ENCODE measurements at regions not wholly inside any gene's neighbourhood (a gene's known extent, or its start where the extent isn't known, plus 50 kb on each side); places are given as distances from the start of the nearest gene placed in this dataset.

- H3K4me1 ChIP-seq (replicated peaks in 1 of 4; ENCODE audit: control insufficient read depth in 3 of 4, insufficient read depth in 4 of 4, low read length in 3 of 4), result no peaks in the 10 kb centered on the region
- no peak overlapping the region for H3K27ac ChIP-seq (ENCODE audit: low read depth, low read length)
- TF ChIP-seq SRF (IDR thresholded peaks at IDR 0.05; ENCODE audit: low read depth, low read length) (no peak), KDM4A (IDR thresholded peaks at IDR 0.05; ENCODE audit: low read depth, low read length, severe bottlenecking) (no peak), TAF1 (IDR thresholded peaks at IDR 0.05; ENCODE audit: low read depth, low read length) (no peak), SIX5 (IDR thresholded peaks at IDR 0.05; ENCODE audit: low read depth, low read length) (no peak), KDM1A (IDR thresholded peaks at IDR 0.05; ENCODE audit: borderline replicate concordance, low read length) (no peak), TEAD4 (IDR thresholded peaks at IDR 0.05; ENCODE audit: low read depth, low read length) (no peak), E2F6 (IDR thresholded peaks at IDR 0.05) (no peak), CHD1 (IDR thresholded peaks at IDR 0.05; ENCODE audit: low read depth, low read length) (no peak), NANOG (IDR thresholded peaks at IDR 0.05; ENCODE audit: insufficient read depth, low read depth, low read length, poor library complexity, severe bottlenecking) (no peak), TAF7 (optimal IDR thresholded peaks at IDR 0.05; ENCODE audit: borderline replicate concordance, low read depth, low read length) (no peak)
- H2BK12ac ChIP-seq (ENCODE audit: low read depth, low read length), result no peak overlapping the region
- H2BK20ac ChIP-seq (ENCODE audit: low read length), result no peak overlapping the region
- no peaks in the 10 kb centered on the region for H3K23me2 ChIP-seq (ENCODE audit: low read depth, low read length)
- no peak for FAIRE-seq
- ChIA-PET CTCF (ENCODE audit: partially characterized antibody) (interaction anchor here (0.8 kb wide), 1 partner anchor 16 kb away, joined by 3 read pairs; no protein-coding TSS in a partner anchor), POLR2A (ENCODE audit: partially characterized antibody) (no interaction called here)
- no peak overlapping the region for H2BK120ac ChIP-seq (replicated peaks; ENCODE audit: low read depth, low read length)
- no peaks in the 10 kb centered on the region for H4K20me1 ChIP-seq (replicated peaks in 1 of 2; ENCODE audit: control insufficient read depth in 1 of 2, insufficient read depth in 2 of 2, low read length in 2 of 2)
- no peak overlapping the region for H3K18ac ChIP-seq (ENCODE audit: extremely low read depth, low read length)
- H3K79me1 ChIP-seq (ENCODE audit: low read depth, low read length), result no peaks in the 10 kb centered on the region
- H4K8ac ChIP-seq (ENCODE audit: extremely low read depth, insufficient read depth, low read length), result no peak overlapping the region
- H3K9ac ChIP-seq (replicated peaks in 1 of 4; ENCODE audit: extremely low read depth in 1 of 4, low read depth in 3 of 4, low read length in 3 of 4), result no peak overlapping the region
- no peaks in the 10 kb centered on the region for H3K79me2 ChIP-seq (ENCODE audit: control insufficient read depth in 1 of 2, insufficient read depth in 2 of 2, low read length in 2 of 2)
- no peak overlapping the region for H3K56ac ChIP-seq (replicated peaks; ENCODE audit: insufficient read length, low read depth, low read length)
- H3K4me2 ChIP-seq (ENCODE audit: insufficient read depth in 1 of 2, low read depth in 2 of 2, low read length in 2 of 2), result no peak overlapping the region
- no peak overlapping the region for H3K23ac ChIP-seq (ENCODE audit: insufficient read length)
- 84% methylated on average over 2 of the region's 2 CpGs; no CpG with 5 or more reads in 1 of the 2 experiments for WGBS, 2 experiments (ENCODE audit: extremely low coverage in 1 of 2, insufficient coverage in 1 of 2, insufficient read length in 1 of 2, insufficient replicate concordance in 2 of 2, low coverage in 1 of 2, low lambda C conversion rate in 2 of 2, missing lambda C conversion rate in 1 of 2)
- no peak overlapping the region for H4K5ac ChIP-seq (ENCODE audit: insufficient read length, low read depth, low read length)
- H2BK5ac ChIP-seq (ENCODE audit: low read depth, low read length), result no peak overlapping the region
- no peaks in the 10 kb centered on the region for H3K27me3 ChIP-seq (replicated peaks in 1 of 4; ENCODE audit: control insufficient read depth in 3 of 4, extremely low read depth in 1 of 4, insufficient read depth in 3 of 4, low read length in 3 of 4)
- DNase-seq (ENCODE audit: low read depth in 1 of 2, low spot score in 2 of 2), result no peak
- no peak overlapping the region for H3K4ac ChIP-seq (replicated peaks; ENCODE audit: insufficient read length, low read depth, low read length)
- no peak overlapping the region for H3K14ac ChIP-seq (ENCODE audit: insufficient read length)
- H2AK5ac ChIP-seq (ENCODE audit: low read depth, low read length), result no peak overlapping the region
- no peaks in the 10 kb centered on the region for H3K36me3 ChIP-seq (ENCODE audit: control insufficient read depth in 2 of 4, insufficient read depth in 4 of 4, low read length in 3 of 4)
- no peak overlapping the region for H3K4me3 ChIP-seq (ENCODE audit: extremely low read depth in 1 of 4, insufficient read depth in 2 of 4, low read depth in 3 of 4, low read length in 4 of 4)
- H3K9me3 ChIP-seq (ENCODE audit: insufficient read depth in 2 of 2, low read depth in 1 of 2, low read length in 1 of 2), result no peaks in the 10 kb centered on the region
- no peak overlapping the region for H2AFZ ChIP-seq (ENCODE audit: low read length)
- no peak overlapping the region for H4K91ac ChIP-seq (replicated peaks; ENCODE audit: insufficient read length, low read length)
- no peak overlapping the region for H2BK15ac ChIP-seq (ENCODE audit: low read length)
Measured at GRCh38 chr18:56130481-56130880, 507.9 kb downstream of the TXNL1 start.

Data from H1 (cell line).